Suprapubic skin (tissue), 4 donors: ENCODE measurements at regions not wholly inside any gene's neighbourhood (a gene's known extent, or its start where the extent isn't known, plus 50 kb on each side); places are given as distances from the start of the nearest gene placed in this dataset.

Experiments
- DNase-seq, 2 donors: peaks; one replicate each; pipeline ENCODE4 v3.0.0-alpha.2; 2019; ENCODE audit warnings: low spot score in 2 of 2
- H3K27ac ChIP-seq: fragments of 200-600 bp; sonication (generic); one replicate; pipeline ENCODE4 v1.5.1; 2019
- H3K27me3 ChIP-seq: fragments of 200-600 bp; sonication (generic); one replicate; pipeline ENCODE4 v1.5.1; 2019
- H3K36me3 ChIP-seq: fragments of 200-600 bp; sonication (generic); one replicate; pipeline ENCODE4 v1.5.1; 2019
- H3K4me1 ChIP-seq: fragments of 200-600 bp; sonication (generic); one replicate; pipeline ENCODE4 v1.5.1; 2019
- H3K4me3 ChIP-seq: fragments of 200-600 bp; sonication (generic); one replicate; pipeline ENCODE4 v1.5.1; 2019; ENCODE audit warnings: mild to moderate bottlenecking
- H3K9me3 ChIP-seq: fragments of 200-600 bp; sonication (generic); one replicate; pipeline ENCODE4 v1.5.1; 2019
- EP300 ChIP-seq: sonication (generic); formaldehyde crosslinking; IDR thresholded peaks from one replicate; pipeline ENCODE4 v1.6.1; 2017; ENCODE audit warnings: antibody characterized with exemption
- POLR2A ChIP-seq, 2 donors: fragments of 450-650 bp; IDR thresholded peaks; one replicate each; pipeline ENCODE4 v1.6.1; 2017; ENCODE audit warnings: antibody characterized with exemption in 2 of 2, mild to moderate bottlenecking in 2 of 2, moderate library complexity in 2 of 2
- POLR2AphosphoS5 ChIP-seq, 3 donors: sonication (generic); formaldehyde crosslinking; IDR thresholded peaks; one replicate each; pipeline ENCODE4 v1.6.1; 2017; ENCODE audit warnings: antibody characterized with exemption in 3 of 3
- WGBS: methylation state at CpG from one replicate; pipeline ENCODE4 v1.1.5; 2018; 5-methylcytosine and 5-hydroxymethylcytosine counted together
- TF ChIP-seq, protein P1 (sequence below), 2 donors: fragments of 200-600 bp in 1 of 2; fragments of 450-650 bp in 1 of 2; sonication (generic) in 1 of 2; IDR thresholded peaks; one replicate each; pipeline ENCODE4 v1.5.1; 2016 to 2019; ENCODE audit warnings: antibody characterized with exemption in 2 of 2, mild to moderate bottlenecking in 1 of 2, moderate library complexity in 1 of 2

DNA sequence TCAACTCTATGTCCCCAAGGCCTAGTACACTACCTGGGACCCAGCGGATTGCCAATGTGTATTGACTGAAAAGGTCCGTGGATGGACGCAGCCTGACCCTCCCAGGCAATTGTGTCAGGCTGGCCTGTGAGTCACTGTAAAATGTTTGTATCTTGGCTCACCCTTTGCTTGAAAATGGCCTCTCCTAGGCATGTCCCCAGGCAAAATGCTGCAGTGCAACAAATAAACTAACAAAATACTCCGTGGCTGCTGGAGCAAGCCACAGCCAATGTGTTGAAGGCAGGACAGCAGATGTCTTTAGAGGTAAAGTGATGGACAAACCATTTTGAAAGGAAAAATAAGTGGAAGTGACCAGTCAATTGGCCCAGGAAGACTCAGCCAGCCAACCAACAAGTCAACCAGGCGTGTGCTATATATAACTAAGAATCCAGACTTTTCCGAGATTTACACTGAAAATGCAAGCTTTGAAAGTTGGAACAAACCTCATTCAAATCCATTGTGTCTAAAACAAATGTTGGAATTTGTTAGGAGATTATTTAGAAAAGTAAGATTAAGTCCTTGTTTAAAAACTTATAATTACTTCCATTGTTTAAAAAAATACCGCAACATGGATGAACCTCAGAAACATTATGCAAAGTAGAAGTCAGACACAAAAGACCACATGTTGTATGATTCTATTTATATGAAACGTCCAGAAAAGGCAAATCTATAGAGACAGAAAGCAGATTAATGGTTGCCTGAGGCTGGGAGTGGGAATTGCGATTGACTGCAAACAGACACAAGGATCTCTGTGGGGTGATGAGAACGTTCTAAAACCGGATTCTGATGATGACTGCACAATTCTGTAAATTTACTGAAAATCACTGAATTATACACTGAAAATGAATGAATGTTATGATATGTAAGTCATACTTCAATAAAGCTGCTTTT lies 191.2 kb downstream of the TLE3 start:
- TF ChIP-seq, protein P1, sequence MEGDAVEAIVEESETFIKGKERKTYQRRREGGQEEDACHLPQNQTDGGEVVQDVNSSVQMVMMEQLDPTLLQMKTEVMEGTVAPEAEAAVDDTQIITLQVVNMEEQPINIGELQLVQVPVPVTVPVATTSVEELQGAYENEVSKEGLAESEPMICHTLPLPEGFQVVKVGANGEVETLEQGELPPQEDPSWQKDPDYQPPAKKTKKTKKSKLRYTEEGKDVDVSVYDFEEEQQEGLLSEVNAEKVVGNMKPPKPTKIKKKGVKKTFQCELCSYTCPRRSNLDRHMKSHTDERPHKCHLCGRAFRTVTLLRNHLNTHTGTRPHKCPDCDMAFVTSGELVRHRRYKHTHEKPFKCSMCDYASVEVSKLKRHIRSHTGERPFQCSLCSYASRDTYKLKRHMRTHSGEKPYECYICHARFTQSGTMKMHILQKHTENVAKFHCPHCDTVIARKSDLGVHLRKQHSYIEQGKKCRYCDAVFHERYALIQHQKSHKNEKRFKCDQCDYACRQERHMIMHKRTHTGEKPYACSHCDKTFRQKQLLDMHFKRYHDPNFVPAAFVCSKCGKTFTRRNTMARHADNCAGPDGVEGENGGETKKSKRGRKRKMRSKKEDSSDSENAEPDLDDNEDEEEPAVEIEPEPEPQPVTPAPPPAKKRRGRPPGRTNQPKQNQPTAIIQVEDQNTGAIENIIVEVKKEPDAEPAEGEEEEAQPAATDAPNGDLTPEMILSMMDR (IDR thresholded peaks at IDR 0.05): no peak
- TF ChIP-seq POLR2A (IDR thresholded peaks at IDR 0.05): no peak
- TF ChIP-seq POLR2AphosphoS5 (IDR thresholded peaks at IDR 0.05): no peak
- TF ChIP-seq EP300: no peak
- Histone ChIP-seq H3K9me3 (no peaks in the 10 kb centered on the region), H3K4me1 (no peaks in the 10 kb centered on the region), H3K27me3 (no peaks in the 10 kb centered on the region), H3K4me3 (no peak overlapping the region), H3K27ac (no peak overlapping the region), H3K36me3 (no peaks in the 10 kb centered on the region)
- 75% methylated on average over 11 of the region's 11 CpGs for WGBS
- no peak for DNase-seq

DNA sequence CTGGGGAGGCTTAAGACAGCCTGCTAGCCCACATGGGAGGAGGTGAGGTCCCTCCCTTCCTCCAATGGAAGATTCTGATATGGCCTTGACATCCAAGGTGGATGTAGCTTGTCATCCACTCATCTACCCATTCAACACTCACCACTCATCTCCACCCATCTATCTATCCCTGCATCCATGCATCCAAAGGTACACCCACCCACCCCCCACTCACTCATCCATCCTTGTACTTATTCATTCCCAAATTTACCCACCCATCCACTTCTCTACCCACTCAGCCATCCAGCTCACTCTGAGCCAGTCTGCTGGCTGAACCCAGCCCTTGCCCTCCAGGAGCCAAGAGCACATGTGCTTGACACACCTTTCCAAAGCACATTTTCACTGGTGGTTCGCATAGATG lies 189.7 kb downstream of the TLE3 start:
- 91% methylated on average over 1 of the region's 1 CpG for WGBS
- H3K27ac ChIP-seq: no peak overlapping the region
- no peaks in the 10 kb centered on the region for H3K9me3 ChIP-seq
- H3K27me3 ChIP-seq: no peaks in the 10 kb centered on the region
- no peak overlapping the region for H3K4me3 ChIP-seq
- no peaks in the 10 kb centered on the region for H3K36me3 ChIP-seq
- no peaks in the 10 kb centered on the region for H3K4me1 ChIP-seq
- DNase-seq: no peak
- TF ChIP-seq POLR2AphosphoS5 (IDR thresholded peaks at IDR 0.05) (no peak), EP300 (no peak), POLR2A (IDR thresholded peaks at IDR 0.05) (no peak)
- TF ChIP-seq, protein P1 (IDR thresholded peaks at IDR 0.05): no peak

DNA sequence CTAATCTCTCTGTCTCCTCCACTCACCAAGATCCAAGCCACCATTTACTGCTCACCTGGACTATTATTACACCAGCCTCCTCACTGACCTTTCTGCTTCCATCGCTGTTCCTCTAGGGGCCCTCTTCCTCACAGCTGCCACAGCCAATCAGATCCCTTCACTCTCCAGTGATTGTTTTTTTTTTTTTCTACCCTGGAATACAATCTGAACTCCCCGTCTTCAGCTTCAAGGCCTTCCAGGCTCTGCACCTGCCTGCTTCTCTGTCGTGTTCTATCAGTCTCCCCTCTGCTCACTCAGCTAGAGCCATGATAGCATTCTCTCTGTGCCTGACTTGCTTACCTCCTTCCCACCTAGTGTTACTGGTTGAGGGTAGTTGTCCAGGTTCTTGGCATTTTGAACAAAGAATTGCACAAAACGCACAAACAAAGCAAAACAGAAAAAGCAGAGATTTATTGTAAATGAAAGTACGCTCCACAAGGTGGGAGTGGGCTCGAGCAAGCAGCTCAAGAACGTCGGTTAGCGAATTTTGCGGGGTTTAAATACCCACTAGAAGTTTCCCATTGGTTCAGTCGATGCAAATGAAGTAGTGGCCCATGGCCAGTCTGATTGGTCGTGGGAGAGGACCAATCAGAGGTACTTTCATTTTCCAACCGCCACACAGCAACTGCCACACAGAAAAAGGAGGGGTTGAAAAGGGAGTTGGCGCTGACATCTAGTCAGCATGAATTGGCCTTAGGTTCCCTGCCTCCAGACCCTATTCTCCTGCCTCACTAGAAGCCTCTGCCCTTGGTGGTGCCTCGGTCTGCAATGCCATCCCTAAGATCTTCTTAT lies 188.9 kb downstream of the TLE3 start:
- H3K36me3 ChIP-seq: no peaks in the 10 kb centered on the region
- no peaks in the 10 kb centered on the region for H3K9me3 ChIP-seq
- DNase-seq: no peak
- H3K27me3 ChIP-seq: peaks cover 3% of the 10 kb centered on the region
- TF ChIP-seq, protein P1 (IDR thresholded peaks at IDR 0.05): no peak
- TF ChIP-seq POLR2A (IDR thresholded peaks at IDR 0.05) (no peak), EP300 (no peak)
- H3K4me1 ChIP-seq: no peaks in the 10 kb centered on the region
- 91% methylated on average over 15 of the region's 15 CpGs for WGBS
- no peak overlapping the region for H3K27ac ChIP-seq
- H3K4me3 ChIP-seq: no peak overlapping the region

DNA sequence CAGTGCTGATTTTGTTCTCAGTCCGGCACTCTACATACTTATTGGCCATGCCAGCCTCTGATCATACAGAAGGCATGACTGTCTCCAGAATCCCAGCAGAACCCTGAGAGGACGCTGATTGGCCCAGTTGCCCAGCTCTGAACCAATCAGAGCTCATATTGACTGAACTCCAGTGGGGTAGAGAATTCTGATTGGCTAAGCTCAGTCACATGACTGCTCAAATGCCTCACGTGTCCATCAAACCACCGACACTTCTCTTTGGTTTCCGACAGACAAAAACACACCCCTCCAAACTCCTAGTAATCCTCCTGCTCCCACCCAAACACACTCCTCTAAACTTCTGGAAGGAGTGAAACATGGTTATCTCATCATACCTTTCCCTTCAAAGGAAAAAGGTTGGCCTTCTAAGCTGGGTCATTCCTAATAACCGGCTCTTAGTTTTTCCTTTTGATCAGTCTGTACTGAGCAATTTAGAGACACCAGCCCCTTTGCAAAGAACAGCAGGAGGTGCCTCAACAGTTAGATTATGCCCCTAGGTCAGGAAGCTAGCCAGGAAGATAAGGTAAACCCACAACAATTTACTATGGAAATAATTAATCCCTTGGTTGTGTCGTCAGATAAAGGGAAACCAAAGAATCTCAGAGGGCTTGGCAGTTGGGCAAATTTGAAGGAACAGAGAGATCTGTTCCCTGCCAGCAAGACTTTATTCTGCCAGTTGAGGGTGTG lies 187.8 kb downstream of the TLE3 start:
- no peak overlapping the region for H3K4me3 ChIP-seq
- peaks cover 5% of the 10 kb centered on the region for H3K27me3 ChIP-seq
- no peak for TF ChIP-seq EP300
- no peak for TF ChIP-seq POLR2AphosphoS5 (IDR thresholded peaks at IDR 0.05)
- TF ChIP-seq POLR2A (IDR thresholded peaks at IDR 0.05): no peak
- TF ChIP-seq, protein P1 (IDR thresholded peaks at IDR 0.05): no peak
- no peaks in the 10 kb centered on the region for H3K36me3 ChIP-seq
- no peaks in the 10 kb centered on the region for H3K4me1 ChIP-seq
- H3K27ac ChIP-seq: no peak overlapping the region
- 65% methylated on average over 7 of the region's 7 CpGs for WGBS
- no peak for DNase-seq
- H3K9me3 ChIP-seq: no peaks in the 10 kb centered on the region
